ENCODE measurements at regions not wholly inside any gene's neighbourhood (a gene's known extent, or its start where the extent isn't known, plus 50 kb on each side); places are given as distances from the start of the nearest gene placed in this dataset.

DNA sequence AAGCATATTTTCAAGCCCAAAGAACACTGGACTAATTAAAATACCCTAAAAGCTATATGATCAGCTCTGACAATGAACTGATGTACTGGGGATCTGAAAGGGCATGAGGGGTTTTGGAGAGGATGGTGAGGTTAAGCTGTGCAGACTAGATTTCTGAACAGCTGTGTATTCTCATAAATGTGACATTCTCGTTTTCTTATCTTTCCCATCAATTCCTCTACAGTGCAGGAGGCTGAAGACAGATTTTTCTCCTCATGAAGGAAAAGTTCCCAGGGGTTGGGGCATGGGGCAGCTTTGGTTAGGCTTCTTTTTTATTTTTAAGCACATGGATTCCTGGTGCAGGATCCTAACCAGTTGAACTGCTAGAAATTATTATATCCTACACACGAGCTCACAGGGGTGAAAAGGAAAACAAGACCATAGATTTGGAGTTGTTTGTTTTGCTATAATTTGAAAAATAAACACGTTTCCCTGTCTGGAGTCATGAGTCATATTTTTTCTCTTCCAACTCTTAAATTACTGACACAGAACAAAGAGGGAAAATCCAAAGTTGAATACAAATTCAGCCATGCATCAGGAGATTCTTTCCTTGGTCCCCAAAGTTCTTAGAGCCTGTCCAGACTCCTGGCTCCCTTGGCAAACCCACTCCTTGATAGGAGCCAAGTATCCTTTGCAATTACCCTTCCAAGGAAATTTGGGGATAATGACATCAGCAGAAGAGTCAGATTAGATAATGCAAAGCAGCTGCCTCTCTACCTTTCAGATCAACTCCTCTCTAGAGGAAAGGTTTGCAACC is 147.7 kb upstream of the NPVF start:
- ATAC-seq (replicated peaks in 6 of 8), result no peak
- 6 to 60% (median 43%) methylated on average over 1 to 3 of the region's 3 CpGs; no CpG with 5 or more reads in 1 of the 10 experiments for WGBS, 10 experiments
- no peaks in the 10 kb centered on the region for H3K4me1 ChIP-seq (replicated peaks in 1 of 2)
- H3K27ac ChIP-seq, result no peak overlapping the region
- H3K4me3 ChIP-seq, result no peak overlapping the region
- in situ Hi-C loops (cut with MboI; ENCODE audit: low pct_unique_long_range_greater_than_20kb in 2 of 9, low sequenced_read_pairs in 9 of 9, unreplicated experiment in 9 of 9), result loop anchor here in 7 of 9 experiments (25.0 kb wide), 4 partner anchors 114 to 486 kb away; no protein-coding TSS in a partner anchor

DNA sequence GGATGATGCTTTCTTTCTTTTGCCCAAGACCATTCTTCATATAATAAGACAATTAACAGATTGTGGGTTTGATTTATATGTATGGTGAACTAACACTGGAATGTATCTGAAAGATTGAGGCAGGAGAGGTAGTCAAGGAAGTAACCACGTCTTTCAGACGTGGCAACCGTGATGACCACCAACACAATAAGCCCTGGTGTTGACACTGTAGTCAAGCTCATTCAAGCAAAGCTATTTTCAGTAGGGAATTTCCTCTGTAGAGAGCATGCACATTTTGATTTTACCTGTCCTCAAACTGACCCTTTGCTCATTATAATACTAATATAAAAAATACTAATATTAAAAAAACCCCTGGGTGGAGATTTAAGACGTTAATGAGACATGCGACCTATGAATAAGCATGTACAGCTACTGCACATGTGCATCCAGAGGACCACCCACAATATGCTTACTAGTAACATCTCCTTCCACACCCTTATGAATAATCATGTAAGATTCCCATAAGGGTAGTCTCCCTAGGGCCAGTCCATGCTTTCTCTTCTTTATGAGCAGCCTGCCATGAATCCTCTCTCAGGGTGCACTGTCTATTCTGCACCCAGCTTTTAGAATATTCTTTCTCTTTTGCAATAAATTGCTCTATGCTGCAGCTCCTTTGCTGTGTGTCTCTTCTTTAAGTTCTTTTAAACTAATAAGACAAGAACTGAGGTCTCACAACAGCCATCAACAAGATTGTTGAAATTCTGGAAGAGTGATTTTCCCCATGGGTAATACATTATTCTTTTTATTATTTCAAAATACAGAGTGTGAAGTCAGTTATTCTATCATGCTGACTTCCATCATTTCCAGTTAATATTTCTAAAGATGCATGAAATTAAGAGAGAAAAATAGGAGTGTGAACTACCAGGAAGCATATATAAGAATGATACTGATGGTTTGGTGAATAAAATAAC is 151.3 kb upstream of the NPVF start:
- in situ Hi-C loops (cut with MboI; ENCODE audit: low pct_unique_long_range_greater_than_20kb in 2 of 9, low sequenced_read_pairs in 9 of 9, unreplicated experiment in 9 of 9), result loop anchor here (10.0 to 25.0 kb wide), 8 partner anchors 75 to 483 kb away; no protein-coding TSS in a partner anchor
- H3K4me3 ChIP-seq, result no peak overlapping the region
- peak in 4 of 8 experiments; percentile 83 to 89 (median 85) for ATAC-seq (replicated peaks in 6 of 8)
- peaks cover 0 to 5% of the 10 kb centered on the region in 2 donors for H3K4me1 ChIP-seq (replicated peaks in 1 of 2)
- no peak overlapping the region for H3K27ac ChIP-seq
- WGBS, 10 experiments, result 0 to 100% (median 88%) methylated on average over 1 to 5 of the region's 5 CpGs; no CpG with 5 or more reads in 3 of the 10 experiments

DNA sequence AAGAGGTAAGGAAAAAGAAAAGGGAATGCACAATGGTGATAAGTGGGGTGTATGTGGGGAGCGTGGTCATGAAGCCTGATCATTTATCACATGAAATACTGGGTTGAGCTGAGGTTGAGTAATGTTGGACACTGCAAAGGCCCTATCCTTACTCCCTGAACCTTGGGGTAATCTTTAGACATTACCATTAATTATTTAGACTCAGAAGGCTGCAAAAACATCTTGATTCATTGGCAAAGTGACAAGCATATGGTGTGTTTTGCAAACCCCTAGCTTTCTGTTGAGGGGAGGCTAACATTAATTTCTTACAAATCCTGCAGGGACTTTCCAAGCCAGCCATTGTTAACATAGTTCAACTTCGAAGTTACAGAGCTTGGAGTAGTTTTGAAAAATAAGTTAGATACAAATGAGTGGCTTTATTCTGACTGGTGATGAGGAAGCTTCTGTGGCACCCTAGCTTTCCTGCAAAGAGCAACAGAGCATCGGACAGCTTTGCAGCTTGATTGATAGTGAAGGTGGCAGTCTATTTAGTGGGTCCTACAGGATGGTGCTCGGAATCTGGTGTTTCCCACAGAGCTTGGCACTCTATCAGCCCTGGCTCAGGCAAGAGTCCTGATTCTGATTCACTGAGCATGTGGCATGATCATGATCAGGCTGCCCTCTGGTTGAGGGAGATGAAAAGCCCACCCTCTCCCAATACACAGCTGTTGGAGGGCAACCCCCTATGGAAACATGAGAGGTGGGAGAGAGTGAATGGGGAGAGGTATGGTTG is 153.7 kb upstream of the NPVF start:
- Histone ChIP-seq H3K4me1 (replicated peaks in 1 of 2) (peaks cover 0 to 5% of the 10 kb centered on the region in 2 donors), H3K27ac (no peak overlapping the region), H3K4me3 (no peak overlapping the region)
- in situ Hi-C loops (cut with MboI; ENCODE audit: low pct_unique_long_range_greater_than_20kb in 2 of 9, low sequenced_read_pairs in 9 of 9, unreplicated experiment in 9 of 9), result loop anchor here (10.0 to 25.0 kb wide), 8 partner anchors 77 to 480 kb away; no protein-coding TSS in a partner anchor
- 0 to 93% (median 69%) methylated on average over 1 to 4 of the region's 4 CpGs; no CpG with 5 or more reads in 1 of the 10 experiments for WGBS, 10 experiments
- peak in 5 of 8 experiments; percentile 32 to 56 (median 53) for ATAC-seq (replicated peaks in 6 of 8)

DNA sequence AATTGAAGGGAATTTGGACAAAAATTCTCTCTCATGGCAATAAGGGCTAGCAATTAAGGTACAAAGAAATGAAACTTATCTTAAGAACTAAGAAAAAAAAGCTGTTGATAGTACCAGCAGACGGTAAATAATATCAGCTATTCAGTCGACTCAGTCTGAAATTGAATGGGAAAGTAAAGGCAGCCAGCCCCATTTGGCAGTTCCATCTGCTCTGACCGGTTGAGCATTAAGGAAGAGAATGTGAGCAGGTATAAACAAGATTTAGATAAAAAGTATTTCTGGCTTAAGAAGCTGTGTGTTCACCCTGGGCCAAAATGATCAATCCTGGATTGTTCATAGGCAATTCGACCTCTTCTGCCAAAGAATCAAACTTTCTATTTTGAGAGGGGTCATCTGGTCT is 154.6 kb upstream of the NPVF start:
- WGBS, 10 experiments, result 50 to 90% (median 74%) methylated on average over 2 to 4 of the region's 4 CpGs; no CpG with 5 or more reads in 1 of the 10 experiments
- in situ Hi-C loops (cut with MboI; ENCODE audit: low pct_unique_long_range_greater_than_20kb in 2 of 9, low sequenced_read_pairs in 9 of 9, unreplicated experiment in 9 of 9), result loop anchor here (10.0 to 25.0 kb wide), 8 partner anchors 78 to 479 kb away; no protein-coding TSS in a partner anchor

DNA sequence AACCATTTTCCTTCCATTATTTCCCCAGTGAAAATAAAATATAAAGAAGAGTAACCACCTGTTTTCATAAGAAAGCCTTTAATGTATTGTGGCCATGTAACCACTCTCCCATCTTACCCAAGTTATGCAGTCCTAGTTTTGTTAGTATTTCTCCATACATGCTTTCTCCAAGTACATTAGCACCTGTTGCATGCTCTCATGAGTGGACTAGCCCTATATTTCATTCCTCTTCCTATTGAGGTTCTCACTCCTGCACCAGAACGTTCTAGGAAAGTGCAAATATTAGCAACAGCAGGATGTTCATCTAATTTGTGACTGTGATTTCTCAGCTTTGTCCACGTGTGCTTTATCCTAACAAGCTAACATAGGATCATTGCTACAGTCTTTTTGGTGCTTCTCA is 155.1 kb upstream of the NPVF start:
- peaks cover 0 to 5% of the 10 kb centered on the region in 2 donors for H3K4me1 ChIP-seq (replicated peaks in 1 of 2)
- no peak overlapping the region for H3K27ac ChIP-seq
- WGBS, 10 experiments, result 25 to 100% (median 78%) methylated on average over 1 to 2 of the region's 2 CpGs; no CpG with 5 or more reads in 3 of the 10 experiments
- in situ Hi-C loops (cut with MboI; ENCODE audit: low pct_unique_long_range_greater_than_20kb in 2 of 9, low sequenced_read_pairs in 9 of 9, unreplicated experiment in 9 of 9), result loop anchor here (10.0 to 25.0 kb wide), 8 partner anchors 79 to 479 kb away; no protein-coding TSS in a partner anchor
- no peak for ATAC-seq (replicated peaks in 6 of 8)
- no peak overlapping the region for H3K4me3 ChIP-seq

More for the DNA sequence above, 154.6 kb upstream of the NPVF start:
- Histone ChIP-seq H3K4me3 (no peak overlapping the region), H3K27ac (no peak overlapping the region), H3K4me1 (replicated peaks in 1 of 2) (peaks cover 0 to 5% of the 10 kb centered on the region in 2 donors)
- ATAC-seq (replicated peaks in 6 of 8), result no peak

DNA sequence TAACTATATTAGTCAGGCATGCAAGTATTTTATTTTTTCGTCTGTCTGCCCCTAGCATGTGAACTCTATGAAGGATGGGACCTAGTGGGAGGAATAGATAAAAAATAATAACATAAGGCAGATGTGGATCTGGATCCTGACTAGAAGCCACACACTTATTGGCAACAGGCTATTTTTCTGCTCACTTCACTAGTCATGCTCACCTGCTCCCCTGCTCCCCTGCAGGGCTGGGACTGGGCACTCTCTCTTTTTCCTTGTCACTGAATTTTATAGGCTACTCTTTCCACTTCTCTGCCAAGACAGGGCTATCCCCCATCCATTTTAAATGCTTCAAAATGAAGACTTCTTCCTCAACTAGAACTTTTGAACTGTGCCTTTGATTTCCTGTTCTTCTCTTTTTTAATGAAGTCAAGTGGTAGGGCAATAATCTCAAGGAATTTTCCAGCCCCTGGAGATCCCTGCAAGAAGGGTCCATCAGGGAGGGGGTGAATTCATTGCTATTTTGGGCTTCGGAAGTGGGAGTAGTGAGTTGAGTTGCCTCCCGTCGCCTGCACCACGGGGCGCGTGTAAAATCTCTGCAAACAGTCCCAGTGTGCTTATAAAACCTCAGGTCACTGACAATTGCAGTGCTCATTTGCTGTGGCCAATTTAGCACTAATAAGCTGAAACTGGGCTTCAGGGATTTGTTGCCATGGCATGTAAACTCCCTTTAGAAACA is 156.7 kb upstream of the NPVF start:
- no peak for ATAC-seq (replicated peaks in 6 of 8)
- 31 to 97% (median 90%) methylated on average over 1 to 7 of the region's 7 CpGs; no CpG with 5 or more reads in 2 of the 10 experiments for WGBS, 10 experiments
- in situ Hi-C loops (cut with MboI; ENCODE audit: low pct_unique_long_range_greater_than_20kb in 2 of 9, low sequenced_read_pairs in 9 of 9, unreplicated experiment in 9 of 9), result loop anchor here (5.0 to 25.0 kb wide), 9 partner anchors 80 to 477 kb away; no protein-coding TSS in a partner anchor
- H3K4me3 ChIP-seq, result no peak overlapping the region
- peaks cover 0 to 5% of the 10 kb centered on the region in 2 donors for H3K4me1 ChIP-seq (replicated peaks in 1 of 2)
- no peak overlapping the region for H3K27ac ChIP-seq

DNA sequence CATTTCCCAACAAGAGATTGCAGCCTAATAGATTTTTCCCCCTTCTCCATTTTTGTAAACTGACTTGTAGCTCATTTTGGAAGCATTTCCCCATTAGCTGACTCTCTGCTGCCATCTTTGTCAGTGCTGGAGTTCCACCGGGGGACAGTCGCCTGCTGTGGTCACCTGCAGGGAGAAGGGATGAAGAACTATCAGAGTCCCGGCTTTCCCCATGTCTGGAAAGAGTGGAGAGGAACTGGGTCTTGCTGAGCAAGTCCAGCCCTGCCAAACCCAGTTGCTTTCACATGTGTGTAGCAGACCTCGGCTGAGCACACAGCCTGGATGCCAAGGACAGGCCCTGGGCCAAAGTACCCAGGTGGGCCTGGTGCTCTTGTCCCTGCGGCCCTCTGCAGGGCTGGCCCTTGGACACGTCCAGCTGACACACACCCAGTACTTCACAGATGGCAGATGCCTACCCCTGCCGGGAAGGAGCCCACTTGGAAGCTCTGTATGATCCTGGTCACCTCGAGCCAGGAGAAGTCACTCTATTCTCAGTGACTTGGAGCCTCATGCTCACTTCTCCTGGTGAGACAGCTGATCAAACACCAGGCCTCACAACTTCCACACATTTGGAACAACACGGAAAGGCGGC is 157.3 kb upstream of the NPVF start:
- Histone ChIP-seq H3K4me3 (no peak overlapping the region), H3K27ac (no peak overlapping the region), H3K4me1 (replicated peaks in 1 of 2) (peaks cover 0 to 5% of the 10 kb centered on the region in 2 donors)
- in situ Hi-C loops (cut with MboI; ENCODE audit: low pct_unique_long_range_greater_than_20kb in 2 of 9, low sequenced_read_pairs in 9 of 9, unreplicated experiment in 9 of 9), result loop anchor here (5.0 to 25.0 kb wide), 9 partner anchors 81 to 477 kb away; no protein-coding TSS in a partner anchor
- WGBS, 10 experiments, result 0 to 94% (median 75%) methylated on average over 1 to 9 of the region's 10 CpGs; no CpG with 5 or more reads in 3 of the 10 experiments
- no peak for ATAC-seq (replicated peaks in 6 of 8)

DNA sequence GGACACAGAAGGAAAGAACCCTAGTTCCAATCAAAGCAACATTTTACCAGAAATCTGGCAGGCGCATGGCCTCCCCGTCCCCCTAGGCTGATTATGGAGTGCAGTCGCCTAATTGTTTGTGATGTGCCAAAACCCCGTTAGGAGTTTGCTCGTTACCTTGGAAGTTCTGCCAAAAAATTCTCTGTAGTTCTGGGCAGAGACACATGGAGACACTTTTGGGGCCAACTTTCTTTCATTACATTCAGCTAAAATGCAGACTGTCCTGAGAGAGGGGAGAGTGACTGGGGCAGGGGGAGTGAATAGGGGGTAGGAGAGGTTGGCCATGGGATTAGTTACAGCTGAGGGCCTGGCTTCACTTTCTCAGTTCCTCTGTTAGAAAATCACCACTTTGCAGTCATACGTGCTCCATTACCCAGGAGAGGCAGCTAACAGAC is 158.0 kb upstream of the NPVF start:
- WGBS, 10 experiments, result 50 to 98% (median 90%) methylated on average over 3 to 5 of the region's 6 CpGs; no CpG with 5 or more reads in 7 of the 10 experiments
- no peak for ATAC-seq (replicated peaks in 6 of 8)

DNA sequence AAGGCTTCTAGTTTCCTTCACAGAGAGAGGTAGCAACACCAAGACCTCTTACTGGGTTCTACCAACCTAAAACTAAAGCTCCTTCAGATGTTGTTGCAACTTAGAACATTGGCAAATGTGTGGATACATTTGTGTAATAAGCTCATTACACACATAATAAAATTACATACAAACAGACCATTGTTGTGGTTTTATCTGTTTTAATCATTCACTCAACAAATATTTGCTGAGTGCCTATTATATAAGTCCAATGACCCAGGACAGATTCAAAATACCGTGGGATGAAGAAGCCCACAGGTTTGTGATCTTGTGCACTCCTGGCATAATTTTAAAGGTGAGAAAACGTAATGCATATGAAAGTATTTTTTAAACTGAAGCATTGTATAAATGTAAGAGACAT is 160.4 kb upstream of the NPVF start:
- 0 to 80% (median 51%) methylated on average over 1 to 2 of the region's 2 CpGs; no CpG with 5 or more reads in 3 of the 10 experiments for WGBS, 10 experiments
- no peak for ATAC-seq (replicated peaks in 6 of 8)
- Histone ChIP-seq H3K27ac (no peak overlapping the region), H3K4me1 (replicated peaks in 1 of 2) (peaks cover 0 to 15% of the 10 kb centered on the region in 2 donors), H3K4me3 (no peak overlapping the region)
- in situ Hi-C loops (cut with MboI; ENCODE audit: low pct_unique_long_range_greater_than_20kb in 2 of 9, low sequenced_read_pairs in 9 of 9, unreplicated experiment in 9 of 9), result loop anchor here (5.0 to 25.0 kb wide), 9 partner anchors 84 to 474 kb away; no protein-coding TSS in a partner anchor

More for the DNA sequence above, 158.0 kb upstream of the NPVF start:
- Histone ChIP-seq H3K4me3 (no peak overlapping the region), H3K27ac (no peak overlapping the region), H3K4me1 (replicated peaks in 1 of 2) (peaks cover 0 to 5% of the 10 kb centered on the region in 2 donors)
- in situ Hi-C loops (cut with MboI; ENCODE audit: low pct_unique_long_range_greater_than_20kb in 2 of 9, low sequenced_read_pairs in 9 of 9, unreplicated experiment in 9 of 9), result loop anchor here (5.0 to 25.0 kb wide), 9 partner anchors 82 to 476 kb away; no protein-coding TSS in a partner anchor

DNA sequence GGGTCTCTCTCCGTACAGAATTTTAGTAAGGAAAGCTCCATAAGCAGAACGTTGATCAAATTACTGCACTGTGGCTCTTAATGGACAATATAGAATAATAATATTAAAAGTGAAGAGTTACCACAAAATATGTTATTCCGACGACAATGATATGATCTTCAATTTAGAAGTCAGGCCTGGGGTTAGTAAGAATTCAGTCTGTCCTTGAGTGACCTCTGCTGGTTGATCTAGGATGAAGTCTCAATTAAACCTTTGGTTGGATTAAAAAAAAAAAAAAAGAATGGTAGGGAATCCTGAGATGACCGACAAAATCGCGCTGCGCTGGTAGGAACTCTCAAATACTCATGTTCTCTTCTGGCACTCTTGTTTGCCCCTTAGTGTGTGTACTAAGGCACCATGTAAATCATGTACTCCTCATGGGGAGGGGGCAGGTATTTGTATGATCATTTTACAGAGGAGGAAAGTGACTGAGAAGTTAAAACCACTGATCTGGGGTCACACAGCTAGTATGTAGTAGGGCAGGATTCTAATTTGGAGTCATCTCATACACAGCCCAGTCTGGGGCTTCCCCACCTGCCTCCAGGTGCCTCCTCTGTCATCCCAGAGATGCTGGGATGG is 161.3 kb upstream of the NPVF start:
- Histone ChIP-seq H3K4me1 (replicated peaks in 1 of 2) (peaks cover 0 to 15% of the 10 kb centered on the region in 2 donors), H3K27ac (no peak overlapping the region), H3K4me3 (no peak overlapping the region)
- in situ Hi-C loops (cut with MboI; ENCODE audit: low pct_unique_long_range_greater_than_20kb in 2 of 9, low sequenced_read_pairs in 9 of 9, unreplicated experiment in 9 of 9), result loop anchor here (5.0 to 25.0 kb wide), 10 partner anchors 85 to 473 kb away; no protein-coding TSS in a partner anchor
- 0 to 100% (median 25%) methylated on average over 1 to 8 of the region's 8 CpGs; no CpG with 5 or more reads in 1 of the 10 experiments for WGBS, 10 experiments
- ATAC-seq (replicated peaks in 6 of 8), result peak; percentile 49 to 72 (median 56)
